GM12878 (cell line): ENCODE measurements at regions not wholly inside any gene's neighbourhood (a gene's known extent, or its start where the extent isn't known, plus 50 kb on each side); places are given as distances from the start of the nearest gene placed in this dataset.

Source experiments
- ATAC-seq: fragments of 200-7000 bp; cut with Tn5 transposase; 3 replicates; pipeline ENCODE4 v1.9.1; 2020; ENCODE audit warnings: mild to moderate bottlenecking, moderate library complexity
- BruUV-seq: library from RNA; stranded (reverse); fragments of 400-500 nt; replicated peaks from 2 replicates; lab custom pipeline; 2021; lab: Mats Ljungman, UMichigan
- CTCF ChIA-PET: fragments of 300-600 bp; sonication (Branson Sonifier 250); formaldehyde crosslinking; extraction: SDS; loops from one replicate; lab custom pipeline; 2021; ENCODE audit warnings: inconsistent platforms; lab: Yijun Ruan, JAX
- POLR2A ChIA-PET: fragments of 350-600 bp; formaldehyde crosslinking; extraction: SDS; loops from one replicate; lab custom pipeline; 2021; ENCODE audit warnings: inconsistent platforms; lab: Charles Lee
- RAD21 ChIA-PET: fragments of 300-600 bp; sonication (Branson Sonifier 250); formaldehyde crosslinking; loops from one replicate; lab custom pipeline; 2023; ENCODE audit warnings: antibody characterized with exemption; ENCODE audit not compliant: unreplicated experiment; lab: Charles Lee
- SMC1A ChIA-PET: fragments of 300-600 bp; sonication (Branson Sonifier 250); formaldehyde crosslinking; loops from one replicate; lab custom pipeline; 2023; ENCODE audit not compliant: unreplicated experiment, uncharacterized antibody; lab: Charles Lee
- DNase-seq: peaks from one replicate; pipeline ENCODE4 v3.0.0-alpha.2; 2011; ENCODE audit warnings: low read depth, low spot score
- FAIRE-seq: peaks from 3 replicates; lab custom pipeline; 2011; peaks lifted over from hg19 to GRCh38; lab: Jason Lieb, UNC
- H2AFZ ChIP-seq: 2 replicates; pipeline ENCODE4 v1.6.0; 2011; ENCODE audit warnings: low read depth, low read length, control low read depth; ENCODE audit not compliant: control insufficient read depth
- H3K27ac ChIP-seq: 2 replicates; pipeline ENCODE4 v1.5.1; 2011; ENCODE audit warnings: control low read depth; ENCODE audit not compliant: control insufficient read depth, insufficient read depth
- H3K27me3 ChIP-seq, 2 experiments: replicated peaks in 1 of 2; 2 replicates each; pipeline versions ENCODE4 v1.6.0 to v1.6.1; 2011; ENCODE audit warnings: low read length in 1 of 2; ENCODE audit not compliant: control insufficient read depth in 2 of 2, insufficient read depth in 2 of 2
- H3K36me3 ChIP-seq, 2 experiments: 2 replicates each; pipeline ENCODE4 v1.5.1; 2011; ENCODE audit warnings: low read length in 1 of 2; ENCODE audit not compliant: control insufficient read depth in 2 of 2, insufficient read depth in 2 of 2
- H3K4me1 ChIP-seq: 2 replicates; pipeline ENCODE4 v1.6.1; 2011; ENCODE audit warnings: mild to moderate bottlenecking, low read length, moderate library complexity, mixed read lengths; ENCODE audit not compliant: control insufficient read depth, insufficient read depth
- H3K4me2 ChIP-seq: 2 replicates; pipeline ENCODE4 v1.6.0; 2011; ENCODE audit warnings: control low read depth; ENCODE audit not compliant: control insufficient read depth, insufficient read depth
- H3K4me3 ChIP-seq: fragments of 200-600 bp; sonication (generic); 2 replicates; pipeline ENCODE4 v1.5.1; 2016
- H3K79me2 ChIP-seq: 2 replicates; pipeline ENCODE4 v1.6.0; 2011; ENCODE audit warnings: low read length; ENCODE audit not compliant: control insufficient read depth, insufficient read depth
- H3K9ac ChIP-seq: 2 replicates; pipeline ENCODE4 v1.8.0; 2011; ENCODE audit warnings: low read length, control low read depth, mixed read lengths; ENCODE audit not compliant: control insufficient read depth, insufficient read depth
- H3K9me3 ChIP-seq: replicated peaks from 3 replicates; pipeline ENCODE4 v1.5.1; 2011; ENCODE audit warnings: mild to moderate bottlenecking, low read length; ENCODE audit not compliant: control insufficient read depth, insufficient read depth
- H4K20me1 ChIP-seq: 2 replicates; pipeline ENCODE4 v1.6.0; 2011; ENCODE audit not compliant: control insufficient read depth, insufficient read depth
- BCL11A ChIP-seq: IDR thresholded peaks from 2 replicates; pipeline ENCODE4 v1.6.1; 2011; ENCODE audit warnings: low read depth, low read length
- BMI1 ChIP-seq: fragments of 450-650 bp; IDR thresholded peaks from 2 replicates; pipeline ENCODE4 v1.6.1; 2016; ENCODE audit warnings: mild to moderate bottlenecking, moderate library complexity, borderline replicate concordance
- BRCA1 ChIP-seq: IDR thresholded peaks from 2 replicates; pipeline ENCODE4 v1.6.1; 2011; ENCODE audit warnings: low read depth, low read length, improper control_type of control experiment
- EP300 ChIP-seq, 2 experiments: fragments of 150-350 bp in 1 of 2; IDR thresholded peaks; 2 replicates each; pipeline ENCODE4 v1.6.1; 2011 to 2012; ENCODE audit warnings: low read depth in 2 of 2, low read length in 2 of 2, borderline replicate concordance in 1 of 2, improper control_type of control experiment in 1 of 2, inconsistent platforms in 1 of 2; ENCODE audit not compliant: control insufficient read depth in 1 of 2
- ESRRA ChIP-seq: IDR thresholded peaks from 2 replicates; pipeline ENCODE4 v1.6.1; 2012; ENCODE audit warnings: mild to moderate bottlenecking, low read length, improper control_type of control experiment
- EZH2 ChIP-seq: IDR thresholded peaks from 2 replicates; pipeline ENCODE4 v1.6.1; 2012; ENCODE audit warnings: low read depth, mild to moderate bottlenecking, control low read depth, inconsistent platforms, low read length, borderline replicate concordance; ENCODE audit not compliant: control insufficient read depth
- HDAC6 ChIP-seq: fragments of 200-600 bp; sonication (generic); IDR thresholded peaks from one replicate; pipeline ENCODE4 v1.8.0; 2017; ENCODE audit warnings: antibody characterized with exemption; ENCODE audit not compliant: unreplicated experiment
- IKZF1 ChIP-seq: fragments of 450-650 bp; conservative IDR thresholded peaks from 2 replicates; pipeline ENCODE4 v1.6.1; 2017; ENCODE audit warnings: antibody characterized with exemption, mild to moderate bottlenecking
- JUND ChIP-seq: IDR thresholded peaks from 2 replicates; pipeline ENCODE4 v1.6.1; 2012; ENCODE audit warnings: low read depth, mild to moderate bottlenecking, low read length, improper control_type of control experiment, moderate library complexity
- LARP7 ChIP-seq: fragments of 450-650 bp; IDR thresholded peaks from 2 replicates; pipeline ENCODE4 v1.6.1; 2017; ENCODE audit warnings: mild to moderate bottlenecking
- MYB ChIP-seq: fragments of 150-350 bp; IDR thresholded peaks from 2 replicates; pipeline ENCODE4 v1.6.1; 2014; ENCODE audit warnings: mild to moderate bottlenecking, low read depth, low read length, borderline replicate concordance
- PRDM15 ChIP-seq: fragments of 450-650 bp; formaldehyde crosslinking; IDR thresholded peaks from 2 replicates; pipeline ENCODE4 v1.4.0; 2020; ENCODE audit warnings: mild to moderate bottlenecking, moderate library complexity
- RCOR1 ChIP-seq: conservative IDR thresholded peaks from 2 replicates; pipeline ENCODE4 v1.6.1; 2012; ENCODE audit warnings: low read depth, low read length, improper control_type of control experiment
- SIX5 ChIP-seq: IDR thresholded peaks from 2 replicates; pipeline ENCODE4 v1.6.1; 2011; ENCODE audit warnings: mild to moderate bottlenecking, low read depth, low read length, moderate library complexity; ENCODE audit not compliant: severe bottlenecking
- YY1 ChIP-seq: IDR thresholded peaks from 2 replicates; pipeline ENCODE4 v1.6.1; 2011; ENCODE audit warnings: low read depth, mild to moderate bottlenecking, low read length
- in situ Hi-C: fragments of 300-500 bp; cut with MboI; formaldehyde crosslinking; loops from 9 replicates; pipeline ENCODE4 v1.14.3; 2018; ENCODE audit warnings: mixed read lengths
- intact Hi-C: fragments of 100-400 bp; cut with micrococcal nuclease; formaldehyde crosslinking; loops from one replicate; pipeline ENCODE4 v1.14.2; 2022; ENCODE audit not compliant: unreplicated experiment

- H3K9me3 ChIP-seq, result no peaks in the 10 kb centered on the region
- in situ Hi-C loops (no loop called here), intact Hi-C loops (no loop called here)
- RAD21 ChIA-PET, result no interaction called here
- H3K27ac ChIP-seq, result no peak overlapping the region
- H3K9ac ChIP-seq, result no peak overlapping the region
- CTCF ChIA-PET, result no interaction called here
- H3K4me2 ChIP-seq, result no peak overlapping the region
- H3K79me2 ChIP-seq, result no peaks in the 10 kb centered on the region
- FAIRE-seq (no peak), DNase-seq (no peak), ATAC-seq (no peak)
- BruUV-seq, result no TSS peak
- POLR2A ChIA-PET, result no interaction called here
- no peaks in the 10 kb centered on the region for H3K36me3 ChIP-seq
- no peaks in the 10 kb centered on the region for H3K4me1 ChIP-seq
- H4K20me1 ChIP-seq, result no peaks in the 10 kb centered on the region
- no peak for TF ChIP-seq HDAC6
- TF ChIP-seq YY1, result no peak
- no peak for TF ChIP-seq PRDM15
- no peak for TF ChIP-seq SIX5
- no peak for TF ChIP-seq BCL11A
- TF ChIP-seq BRCA1, result no peak
- no peak for TF ChIP-seq EP300 (IDR thresholded peaks at IDR 0.05; ENCODE audit: borderline replicate concordance in 1 of 2, control insufficient read depth in 1 of 2, low read depth in 2 of 2, low read length in 2 of 2)
- TF ChIP-seq EZH2, result no peak
- TF ChIP-seq ESRRA, result no peak
- TF ChIP-seq LARP7, result no peak
- no peak for TF ChIP-seq MYB
- TF ChIP-seq RCOR1, result no peak
- TF ChIP-seq BMI1, result no peak
- TF ChIP-seq JUND, result no peak
- TF ChIP-seq IKZF1, result no peak
- H2AFZ ChIP-seq, result no peak overlapping the region
- no peak overlapping the region for H3K4me3 ChIP-seq
- H3K27me3 ChIP-seq, result no peaks in the 10 kb centered on the region
- SMC1A ChIA-PET, result no interaction called here
These were observed 473.1 kb downstream of the MCTP2 start for GRCh38 chr15:94704421-94704820.
